ENCODE measurements at regions not wholly inside any gene's neighbourhood (a gene's known extent, or its start where the extent isn't known, plus 50 kb on each side); places are given as distances from the start of the nearest gene placed in this dataset.

- no peak for TF ChIP-seq CREB1 (CRISPR knock-in tag; IDR thresholded peaks at IDR 0.05; ENCODE audit: low read depth)
- no peak for TF ChIP-seq CTCF (conservative IDR thresholded peaks at IDR 0.05; ENCODE audit: low read depth in 2 of 2)
Observed at GRCh38 chr11:15704064-15704463, 589.3 kb downstream of the INSC start.
